Stimulated activated CD8-positive, alpha-beta memory T cell treated with anti-CD3 and anti-CD28 coated beads, Interleukin-4, amount 100 ng/mL, for 48 hours (primary cell): ENCODE measurements at regions not wholly inside any gene's neighbourhood (a gene's known extent, or its start where the extent isn't known, plus 50 kb on each side); places are given as distances from the start of the nearest gene placed in this dataset.

Experiments used
- DNase-seq: peaks from one replicate; pipeline ENCODE4 v3.0.0-alpha.2; 2020

- no peak for DNase-seq
Measured at GRCh38 chr13:73417012-73417615, 358.3 kb downstream of the KLF5 start.

DNA sequence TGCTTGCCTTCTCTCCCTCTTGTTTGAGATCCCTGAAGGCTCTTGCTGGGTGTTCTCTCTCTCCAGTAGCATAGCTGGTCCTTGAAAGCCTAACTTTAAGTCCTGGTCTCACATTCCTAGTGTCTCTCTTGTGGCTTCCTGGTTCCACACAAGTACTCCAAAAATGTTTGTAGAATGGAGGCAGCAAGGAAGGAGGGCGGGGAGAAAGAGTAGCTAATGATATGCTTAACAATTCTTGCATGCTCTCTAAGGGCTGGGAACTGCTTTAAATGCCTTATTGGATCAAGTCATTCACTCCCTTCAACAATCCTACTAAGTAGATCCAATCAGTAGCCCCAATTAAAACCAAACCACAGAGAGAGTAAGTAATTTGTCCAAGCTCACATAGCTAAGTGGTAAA lies 357.3 kb downstream of the KLF5 start:
- DNase-seq, result no peak

DNA sequence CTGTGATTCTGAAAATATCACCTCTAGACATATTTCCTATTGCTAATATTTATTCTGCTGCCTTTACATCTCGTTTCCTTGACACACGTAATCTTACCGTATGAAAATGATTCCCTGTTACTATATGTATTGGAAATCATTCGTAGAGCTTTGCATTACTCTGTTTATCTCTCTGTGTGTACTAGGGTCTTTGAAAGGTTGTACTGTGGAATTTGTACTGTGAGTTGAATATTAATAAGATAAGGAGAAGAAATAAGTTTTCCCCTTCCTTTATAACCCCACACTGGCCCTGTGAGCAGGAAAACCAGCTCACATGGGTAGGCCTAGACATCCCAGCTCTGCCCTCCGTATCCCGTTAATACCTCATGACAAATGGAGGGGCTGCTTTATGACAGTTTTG lies 354.9 kb downstream of the KLF5 start:
- DNase-seq, result no peak

GRCh38 chr13:73412933-73413332 lies 354.1 kb downstream of the KLF5 start:
- no peak for DNase-seq

DNA sequence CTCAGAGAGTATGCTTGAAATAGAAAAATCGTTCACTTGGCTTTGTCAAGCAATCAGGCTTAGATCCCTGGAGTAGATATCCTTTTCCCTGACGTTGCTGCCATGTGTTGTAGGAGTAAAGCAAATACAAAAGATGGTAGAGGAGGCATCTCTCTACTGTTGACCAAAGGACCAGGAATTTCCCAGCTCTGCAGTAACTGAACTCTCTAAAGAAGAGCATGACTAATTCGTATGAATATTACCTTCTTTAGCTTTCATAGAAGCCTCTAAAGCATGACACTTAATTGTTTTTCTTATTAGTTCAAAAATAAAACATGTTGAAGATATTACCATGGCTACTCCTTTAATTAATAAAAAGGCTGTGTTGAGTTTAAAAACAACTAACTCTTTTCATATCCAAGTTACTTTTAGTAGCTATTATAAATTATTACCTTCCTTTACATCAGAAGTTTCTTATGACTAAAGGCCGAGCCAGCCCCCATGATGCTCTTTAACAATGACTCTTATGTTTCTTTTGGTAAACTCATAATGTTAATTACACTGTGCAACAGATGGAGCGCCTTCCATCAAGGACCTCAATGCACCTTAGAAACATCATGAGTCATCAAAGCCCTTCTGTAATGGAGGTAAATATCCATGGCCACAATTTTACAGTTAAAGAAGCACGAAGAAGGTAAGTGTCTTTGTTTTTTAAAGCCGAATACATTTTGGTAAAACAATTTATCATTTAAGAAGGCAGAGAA lies 352.4 kb downstream of the KLF5 start:
- no peak for DNase-seq

GRCh38 chr13:73406454-73406853 lies 347.6 kb downstream of the KLF5 start:
- DNase-seq, result no peak

DNA sequence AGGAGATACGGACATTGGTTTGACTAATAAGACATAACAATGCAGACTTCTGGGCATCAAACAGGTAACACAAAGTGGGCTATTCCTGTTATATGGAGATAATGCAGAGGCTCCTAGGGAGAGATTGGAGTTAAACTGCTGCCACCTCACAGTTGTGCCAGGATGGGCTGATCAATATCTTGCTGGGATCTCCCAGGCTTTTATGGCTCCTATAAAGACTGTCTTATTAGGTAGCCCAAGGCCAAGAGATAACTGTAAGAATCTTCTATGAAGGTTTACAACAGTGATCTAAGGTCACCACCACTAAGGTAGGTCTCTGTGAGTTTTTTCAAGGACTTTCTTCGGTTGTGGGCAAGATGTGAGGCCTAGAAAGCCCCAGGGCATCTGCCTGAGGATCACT lies 345.8 kb downstream of the KLF5 start:
- DNase-seq, result no peak

DNA sequence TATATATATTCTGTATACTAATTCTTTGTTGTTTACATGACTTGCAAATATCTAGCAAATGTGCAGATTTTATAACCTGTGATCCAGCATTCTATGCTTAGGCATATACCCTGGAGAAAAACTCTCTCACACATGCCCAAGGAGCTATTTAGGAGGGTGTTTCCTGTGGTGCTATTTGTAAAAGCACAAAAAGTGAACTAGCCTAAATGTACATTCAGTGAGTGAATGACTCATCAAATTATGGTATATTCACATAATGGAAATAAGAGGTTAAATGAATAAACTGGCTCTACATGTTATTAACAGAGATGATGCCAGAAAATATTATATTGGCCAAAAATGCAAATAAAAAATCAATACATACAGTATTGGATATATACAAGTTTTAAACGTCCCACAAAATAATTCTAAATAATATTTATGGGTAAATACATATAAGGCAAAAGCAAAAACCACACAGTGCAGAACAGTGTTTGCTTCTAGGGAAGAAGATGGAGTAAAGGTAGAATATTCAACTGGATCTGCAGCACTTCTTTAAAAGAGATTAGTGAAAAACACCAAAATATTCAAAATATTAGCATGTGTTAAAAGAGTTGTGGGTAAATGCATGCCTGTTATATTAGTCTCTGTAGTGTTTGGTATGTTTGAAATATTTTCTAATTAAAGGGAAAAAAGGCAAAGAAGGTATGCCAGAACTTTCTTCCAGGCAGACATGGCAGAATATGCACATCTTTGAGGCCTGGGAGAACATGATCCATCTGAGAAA lies 344.7 kb downstream of the KLF5 start:
- DNase-seq, result no peak

DNA sequence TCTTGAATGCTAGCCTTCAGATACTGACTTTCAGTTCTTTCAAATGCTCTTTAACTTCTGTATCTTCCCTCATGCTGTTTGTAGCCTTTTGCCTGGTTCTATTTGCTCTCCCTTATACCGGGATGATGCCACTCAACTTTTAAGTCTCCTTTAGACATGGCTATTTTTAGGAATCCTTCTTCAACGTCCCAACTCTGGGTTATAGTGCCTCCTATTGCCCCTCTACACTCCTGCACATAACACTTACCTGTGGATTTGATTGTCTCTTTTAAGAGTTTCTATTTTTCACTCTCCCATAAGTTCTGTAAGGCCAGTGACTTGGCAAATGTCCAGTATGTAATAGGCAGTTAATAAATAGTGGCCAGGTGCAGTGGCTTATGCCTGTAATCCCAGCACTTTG lies 343.0 kb downstream of the KLF5 start:
- DNase-seq, result no peak

DNA sequence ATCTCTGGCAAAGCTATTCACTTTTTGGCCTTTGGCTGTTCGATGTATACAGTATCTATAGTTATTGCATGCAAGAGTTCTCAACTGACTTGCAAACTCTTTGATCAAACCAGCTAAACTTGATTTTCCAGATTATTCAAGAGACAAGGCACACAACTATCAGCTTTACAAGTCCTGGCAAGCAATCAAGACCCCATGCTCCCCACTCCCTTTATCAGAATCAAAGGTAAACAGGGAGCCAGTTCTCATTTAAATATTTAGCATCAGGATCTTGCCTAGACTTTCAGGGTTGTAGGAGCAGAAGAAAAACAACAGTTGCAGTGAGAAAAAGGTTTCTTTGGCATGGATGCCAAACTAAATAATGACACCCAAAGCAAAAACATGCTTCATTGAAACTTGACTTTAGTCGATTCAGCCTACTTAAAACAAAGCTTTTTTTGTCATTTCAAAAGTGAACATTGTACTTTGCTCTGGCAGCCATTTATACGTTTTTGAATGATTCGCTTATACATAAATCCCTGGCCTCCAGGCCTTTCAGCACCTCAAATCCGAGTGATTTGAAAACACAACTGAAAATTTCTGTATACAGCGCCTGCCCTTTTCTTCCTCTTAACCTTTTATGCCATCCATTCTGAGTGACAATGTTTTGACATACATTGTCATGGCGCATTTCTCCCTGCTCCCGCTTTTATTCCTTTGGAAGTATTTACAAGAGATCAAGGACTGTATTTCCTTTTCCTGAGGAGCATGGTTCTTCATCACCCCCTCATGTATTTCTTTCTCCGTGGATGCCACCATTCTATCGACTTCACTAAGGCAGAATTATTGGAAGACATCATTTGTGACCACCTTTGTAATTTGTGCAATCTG lies 340.8 kb downstream of the KLF5 start:
- DNase-seq, result no peak

DNA sequence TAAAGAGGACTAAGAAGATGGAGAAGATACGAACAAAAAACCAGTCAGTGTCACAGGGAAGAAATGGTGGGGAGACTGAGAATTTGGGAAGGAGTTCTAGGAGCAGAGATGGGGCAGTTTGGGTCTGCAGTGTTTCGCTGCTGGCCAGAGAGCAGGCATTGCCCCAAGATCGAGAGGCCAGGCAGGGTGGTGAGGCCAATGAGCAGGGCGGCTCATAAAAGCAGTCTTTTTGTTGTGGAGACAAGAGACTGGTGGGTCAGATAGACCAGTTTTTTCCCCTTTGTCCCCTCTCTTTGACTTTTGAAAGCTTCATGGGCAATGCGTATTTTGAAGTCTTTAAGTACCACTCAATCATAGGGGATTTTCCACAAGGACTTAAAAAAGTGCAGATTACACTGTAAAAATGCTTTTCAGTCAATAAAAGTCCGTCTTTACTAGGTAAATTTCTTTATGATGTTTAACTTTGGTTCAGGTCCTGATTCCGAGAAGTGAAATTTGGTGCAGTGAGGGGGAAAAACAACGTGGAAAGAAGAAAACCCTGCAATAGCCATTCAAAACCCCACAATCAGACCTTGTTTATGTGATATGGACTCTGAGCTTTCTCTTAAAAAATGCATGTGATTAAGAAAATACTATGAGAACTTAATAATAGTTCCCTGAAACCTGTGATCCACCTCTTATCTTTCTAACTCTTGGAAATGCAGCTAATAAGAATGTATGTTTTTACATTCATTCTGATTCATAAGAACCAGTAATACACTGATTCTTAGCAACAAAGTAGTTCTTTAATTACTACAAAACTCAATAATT lies 338.9 kb downstream of the KLF5 start:
- no peak for DNase-seq

DNA sequence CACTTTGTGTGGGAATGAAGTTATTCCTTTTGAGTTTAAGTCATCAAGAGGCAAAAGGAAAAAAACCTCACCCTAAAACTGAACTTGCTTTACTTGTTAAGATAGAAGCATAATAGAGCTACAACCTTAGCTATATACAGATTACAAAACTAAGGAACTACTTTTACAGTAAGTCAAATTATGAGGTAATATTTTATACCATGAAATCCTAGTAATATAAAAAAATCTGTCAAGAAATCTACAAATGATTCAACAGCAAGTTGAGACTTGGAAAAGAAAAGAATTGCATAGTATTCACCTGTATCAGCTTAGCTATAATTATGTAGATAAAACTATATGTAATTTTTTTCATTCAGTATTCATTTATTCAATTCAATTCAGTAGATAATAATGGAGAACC lies 335.3 kb downstream of the KLF5 start:
- no peak for DNase-seq

- no peak for DNase-seq
Measured at GRCh38 chr13:73390100-73390499, 331.3 kb downstream of the KLF5 start.

DNA sequence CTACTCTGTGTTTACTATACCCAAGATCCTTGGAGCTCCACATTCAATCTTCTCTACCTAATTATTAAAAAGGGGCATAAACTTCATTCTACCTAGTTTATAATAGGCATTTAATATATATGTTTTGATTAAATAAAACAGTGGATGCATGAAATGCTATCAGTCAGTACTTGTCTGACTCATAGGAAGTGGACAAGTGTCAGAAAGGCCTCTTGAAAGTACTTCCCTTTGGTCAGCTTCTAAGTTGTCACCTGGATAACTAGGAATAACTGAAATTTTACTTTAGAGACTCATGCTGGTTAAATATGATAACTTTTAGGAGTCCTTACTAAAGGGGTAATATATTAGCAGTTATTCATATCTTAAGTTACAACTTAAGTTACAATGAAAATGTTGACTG lies 329.8 kb downstream of the KLF5 start:
- DNase-seq, result no peak

- no peak for DNase-seq
Measured at GRCh38 chr13:73387318-73387717, 328.5 kb downstream of the KLF5 start.

GRCh38 chr13:73385848-73386247 lies 327.0 kb downstream of the KLF5 start:
- no peak for DNase-seq

DNA sequence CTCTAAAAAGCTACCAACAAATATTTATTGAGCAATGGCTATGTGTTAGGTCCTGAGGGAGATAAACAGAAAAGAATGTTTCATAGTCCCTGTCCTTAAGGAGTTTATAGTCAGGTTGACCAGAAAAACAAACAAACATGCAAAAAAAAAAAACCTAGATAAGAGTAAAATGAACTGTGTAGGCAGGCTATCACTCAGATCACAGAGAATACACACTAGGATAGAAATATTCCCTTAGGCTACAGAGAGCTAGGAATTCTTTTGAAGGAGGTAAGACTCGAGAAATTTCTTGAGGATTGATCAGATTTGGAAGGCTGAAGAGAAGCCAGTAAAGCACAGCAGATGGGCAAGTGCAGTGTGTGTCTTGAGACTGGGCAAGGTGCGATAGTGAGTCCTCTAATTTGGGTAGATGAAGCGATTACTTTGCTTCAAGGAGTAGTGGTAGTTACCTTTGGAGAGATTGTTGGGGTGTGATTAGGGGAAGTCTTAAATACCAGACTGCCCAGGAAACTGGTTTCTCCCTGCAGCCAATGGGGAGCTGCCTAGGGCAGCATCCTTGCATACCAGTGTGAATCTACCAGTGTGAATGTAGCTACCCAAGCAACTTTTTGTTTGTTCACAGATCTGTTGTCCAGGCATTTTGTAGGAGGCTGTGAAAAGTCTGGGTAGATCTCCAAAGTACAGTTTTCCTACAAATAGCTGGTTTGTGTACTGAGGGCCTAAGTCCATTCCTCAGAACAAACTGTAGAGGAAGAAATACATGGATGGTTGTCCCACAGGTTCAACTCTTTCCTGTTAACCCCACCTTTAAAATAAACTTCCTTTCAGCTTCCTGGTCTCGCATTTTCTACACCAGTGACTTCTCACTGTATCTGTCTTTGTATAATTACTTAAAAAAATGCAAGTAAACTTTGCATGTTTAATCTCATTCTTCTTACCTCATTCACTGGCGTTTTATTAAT lies 314.1 kb downstream of the KLF5 start:
- no peak for DNase-seq

- DNase-seq, result no peak
Measured at GRCh38 chr13:73370066-73370465, 311.3 kb downstream of the KLF5 start.

DNA sequence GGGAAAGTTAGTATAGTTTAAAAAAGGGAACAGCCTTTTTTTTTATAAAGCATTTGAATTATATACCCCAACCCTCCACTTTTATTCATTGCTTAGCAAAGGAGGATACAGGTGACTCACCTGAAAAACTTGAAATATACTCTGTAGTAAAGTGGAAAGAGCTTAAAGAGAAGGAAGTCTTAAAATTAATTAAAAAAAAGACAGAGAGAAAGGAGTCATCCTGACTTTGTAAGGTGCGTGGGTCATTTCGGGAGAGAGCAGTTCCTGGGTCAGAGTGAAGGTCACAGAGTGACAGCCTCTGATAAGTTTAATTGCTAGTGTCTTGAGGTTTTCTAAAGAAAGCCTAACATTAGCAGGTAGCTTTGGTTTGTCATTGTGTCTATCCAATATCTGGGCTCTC lies 310.3 kb downstream of the KLF5 start:
- DNase-seq, result no peak

DNA sequence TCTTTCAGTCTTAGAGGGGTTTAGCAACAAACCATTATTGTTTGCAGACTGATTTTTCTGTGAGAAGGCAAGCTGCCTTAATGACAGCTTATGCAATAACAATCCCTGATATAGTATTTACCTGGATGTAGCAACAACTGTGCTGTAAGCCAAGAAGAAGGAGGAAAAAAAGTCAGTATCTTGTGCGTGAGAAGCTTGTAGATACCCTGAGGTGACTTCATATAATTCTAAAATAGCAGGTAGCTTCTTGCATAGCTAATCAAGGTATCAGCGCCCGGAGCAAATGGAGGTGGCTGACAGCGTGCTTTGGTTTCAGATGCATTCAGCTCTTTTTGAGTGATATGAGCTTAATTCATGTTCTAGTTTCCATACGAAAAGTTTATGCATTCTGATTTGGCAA lies 309.8 kb downstream of the KLF5 start:
- DNase-seq, result no peak

DNA sequence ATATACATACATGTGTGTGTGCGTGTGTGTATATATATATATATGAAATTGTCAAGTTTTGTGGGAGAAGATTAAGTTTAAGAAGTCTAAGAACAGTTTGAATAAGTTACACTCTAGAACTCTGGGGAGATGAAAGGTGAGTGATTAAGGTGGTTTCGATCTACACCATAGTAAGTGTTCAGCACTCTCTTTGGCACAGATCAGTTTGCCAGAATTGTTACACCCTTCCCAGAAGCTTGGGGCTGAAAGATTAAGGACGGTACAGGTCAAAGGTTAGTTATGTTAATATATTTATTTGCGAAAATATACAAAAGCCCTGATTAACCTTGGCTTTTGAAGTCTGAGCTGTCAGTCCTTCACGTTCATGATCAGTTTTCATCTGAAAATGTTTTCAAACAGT lies 309.1 kb downstream of the KLF5 start:
- DNase-seq, result no peak
